ENCODE measurements at regions not wholly inside any gene's neighbourhood (a gene's known extent, or its start where the extent isn't known, plus 50 kb on each side); places are given as distances from the start of the nearest gene placed in this dataset.

GRCh38 chrX:88990882-88991582 is 244.0 kb downstream of the CPXCR1 start:
- Histone ChIP-seq H3K23ac (ENCODE audit: low read depth, low read length) (no peak overlapping the region), H3K27ac (ENCODE audit: insufficient read depth, low read length) (no peak overlapping the region), H4K20me1 (ENCODE audit: insufficient read depth, low read length) (no peaks in the 10 kb centered on the region), H2AK5ac (ENCODE audit: low read depth, low read length) (no peak overlapping the region), H4K91ac (ENCODE audit: insufficient read depth, low read depth, low read length) (no peak overlapping the region), H2BK5ac (ENCODE audit: low read depth, low read length, poor library complexity, severe bottlenecking) (no peak overlapping the region), H3K27me3 (ENCODE audit: control insufficient read depth, insufficient read depth, low read length) (no peaks in the 10 kb centered on the region), H3K9me3 (ENCODE audit: control insufficient read depth, insufficient read depth, low read length) (no peaks in the 10 kb centered on the region), H2AFZ (replicated peaks; ENCODE audit: low read length, poor library complexity) (no peak overlapping the region), H2BK20ac (ENCODE audit: low read depth, low read length) (no peak overlapping the region), H3K36me3 (ENCODE audit: control insufficient read depth, insufficient read depth, low read length) (no peaks in the 10 kb centered on the region), H3K56ac (ENCODE audit: extremely low read depth, insufficient read depth, low read length) (no peak overlapping the region), H3K4ac (ENCODE audit: low read depth, low read length) (no peak overlapping the region), H3K18ac (ENCODE audit: low read depth, low read length) (no peak overlapping the region), H3K9me1 (ENCODE audit: insufficient read depth, low read length) (no peaks in the 10 kb centered on the region), H3K9ac (ENCODE audit: low read depth, low read length) (no peak overlapping the region), H3K4me3 (ENCODE audit: insufficient read depth, low read depth, low read length) (no peak overlapping the region), H3K79me1 (ENCODE audit: low read depth in 1 of 2, low read length in 2 of 2) (no peaks in the 10 kb centered on the region), H3K4me1 (ENCODE audit: control insufficient read depth, insufficient read depth, low read length) (no peaks in the 10 kb centered on the region), H2BK120ac (ENCODE audit: low read depth, low read length) (no peak overlapping the region), H2BK15ac (ENCODE audit: low read depth, low read length) (no peak overlapping the region), H2AK9ac (replicated peaks; ENCODE audit: low read depth, low read length, poor library complexity) (no peak overlapping the region), H3K14ac (replicated peaks; ENCODE audit: low read depth, low read length) (no peak overlapping the region), H4K8ac (ENCODE audit: low read depth in 2 of 2, low read length in 2 of 2) (no peak overlapping the region), H4K5ac (ENCODE audit: low read depth, low read length) (no peak overlapping the region), H3K4me2 (ENCODE audit: low read depth, low read length) (no peak overlapping the region)
- DNase-seq (no peak), ATAC-seq (ENCODE audit: low read depth) (no peak)
- no CpG with 5 or more reads among the region's 1 CpG for WGBS, 2 experiments (ENCODE audit: extremely low coverage in 2 of 2, insufficient read length in 1 of 2)
- ChIA-PET POLR2A (ENCODE audit: unreplicated experiment) (no interaction called here), CTCF (no interaction called here)
- intact Hi-C loops (cut with micrococcal nuclease) (no loop called here), dilution Hi-C loops (cut with HindIII; ENCODE audit: low sequenced_read_pairs, unreplicated experiment) (no loop called here), in situ Hi-C loops (cut with MboI; ENCODE audit: low sequenced_read_pairs) (no loop called here)
- TF ChIP-seq CHD1 (IDR thresholded peaks at IDR 0.05; ENCODE audit: low read depth, low read length) (no peak), CEBPB (IDR thresholded peaks at IDR 0.05; ENCODE audit: low read depth, low read length) (no peak), RFX5 (IDR thresholded peaks at IDR 0.05; ENCODE audit: low read depth, low read length) (no peak), POLR2A (IDR thresholded peaks at IDR 0.05; ENCODE audit: low read depth, low read length) (no peak), NFE2L2 (IDR thresholded peaks at IDR 0.05; ENCODE audit: low read depth, low read length) (no peak), MXI1 (IDR thresholded peaks at IDR 0.05; ENCODE audit: borderline replicate concordance, low read depth, low read length) (no peak), SMC3 (IDR thresholded peaks at IDR 0.05; ENCODE audit: low read depth, low read length) (no peak), MAZ (IDR thresholded peaks at IDR 0.05; ENCODE audit: borderline replicate concordance, low read depth, low read length) (no peak), FOS (IDR thresholded peaks at IDR 0.05; ENCODE audit: low read depth, low read length) (no peak), MAFK (IDR thresholded peaks at IDR 0.05; ENCODE audit: low read depth, low read length) (no peak), CTCF (conservative IDR thresholded peaks at IDR 0.05; ENCODE audit: low read depth, low read length) (no peak), BHLHE40 (IDR thresholded peaks at IDR 0.05; ENCODE audit: low read depth, low read length) (no peak), RAD21 (IDR thresholded peaks at IDR 0.05; ENCODE audit: low read length) (no peak), RCOR1 (IDR thresholded peaks at IDR 0.05; ENCODE audit: insufficient replicate concordance, low read length) (no peak)
- TF ChIP-seq, protein P1, sequence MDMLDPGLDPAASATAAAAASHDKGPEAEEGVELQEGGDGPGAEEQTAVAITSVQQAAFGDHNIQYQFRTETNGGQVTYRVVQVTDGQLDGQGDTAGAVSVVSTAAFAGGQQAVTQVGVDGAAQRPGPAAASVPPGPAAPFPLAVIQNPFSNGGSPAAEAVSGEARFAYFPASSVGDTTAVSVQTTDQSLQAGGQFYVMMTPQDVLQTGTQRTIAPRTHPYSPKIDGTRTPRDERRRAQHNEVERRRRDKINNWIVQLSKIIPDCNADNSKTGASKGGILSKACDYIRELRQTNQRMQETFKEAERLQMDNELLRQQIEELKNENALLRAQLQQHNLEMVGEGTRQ (IDR thresholded peaks at IDR 0.05; ENCODE audit: low read depth, low read length): no peak
- TF ChIP-seq, protein P2, sequence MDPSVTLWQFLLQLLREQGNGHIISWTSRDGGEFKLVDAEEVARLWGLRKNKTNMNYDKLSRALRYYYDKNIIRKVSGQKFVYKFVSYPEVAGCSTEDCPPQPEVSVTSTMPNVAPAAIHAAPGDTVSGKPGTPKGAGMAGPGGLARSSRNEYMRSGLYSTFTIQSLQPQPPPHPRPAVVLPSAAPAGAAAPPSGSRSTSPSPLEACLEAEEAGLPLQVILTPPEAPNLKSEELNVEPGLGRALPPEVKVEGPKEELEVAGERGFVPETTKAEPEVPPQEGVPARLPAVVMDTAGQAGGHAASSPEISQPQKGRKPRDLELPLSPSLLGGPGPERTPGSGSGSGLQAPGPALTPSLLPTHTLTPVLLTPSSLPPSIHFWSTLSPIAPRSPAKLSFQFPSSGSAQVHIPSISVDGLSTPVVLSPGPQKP (IDR thresholded peaks at IDR 0.05; ENCODE audit: borderline replicate concordance, low read depth, low read length): no peak
- no TSS peak for BruUV-seq (replicated peaks)
